Mucosa of descending colon (tissue), 3 donors: ENCODE measurements at regions not wholly inside any gene's neighbourhood (a gene's known extent, or its start where the extent isn't known, plus 50 kb on each side); places are given as distances from the start of the nearest gene placed in this dataset.

ENCODE experiments used
- ATAC-seq: fragments of 200-7000 bp; cut with Tn5 transposase; one replicate; pipeline ENCODE4 v1.9.1; 2020; ENCODE audit warnings: mild to moderate bottlenecking, moderate library complexity
- DNase-seq, 3 donors: peaks; one replicate each; pipeline ENCODE4 v3.0.0-alpha.2; 2020
- H3K36me3 ChIP-seq: fragments of 200-600 bp; one replicate; pipeline ENCODE4 v1.8.0; 2021; ENCODE audit warnings: low read depth, mild to moderate bottlenecking
- H3K4me1 ChIP-seq: fragments of 200-600 bp; one replicate; pipeline ENCODE4 v1.8.0; 2021; ENCODE audit warnings: low read depth, mild to moderate bottlenecking
- H3K4me3 ChIP-seq: fragments of 200-600 bp; one replicate; pipeline ENCODE4 v1.8.0; 2021; ENCODE audit warnings: mild to moderate bottlenecking
- H3K9me3 ChIP-seq: fragments of 200-600 bp; one replicate; pipeline ENCODE4 v1.8.0; 2021; ENCODE audit warnings: mild to moderate bottlenecking
- intact Hi-C, 2 donors: fragments of 100-400 bp; cut with DNase I in 1 of 2; cut with micrococcal nuclease in 1 of 2; formaldehyde crosslinking; loops; one replicate each; pipeline versions ENCODE4 v1.11.0 to v1.11.1; 2022; cut with DNase I, micrococcal nuclease
- TF ChIP-seq, protein P1 (sequence below): fragments of 200-600 bp; IDR thresholded peaks from one replicate; pipeline ENCODE4 v1.8.0; 2022; ENCODE audit warnings: antibody characterized with exemption, mild to moderate bottlenecking
- donor health status: DM: no; HTN: no; CAD: no; lungs with moderate emphysema.
- donor health status: DM: no; HTN: no; CAD: no.
- donor health status: DM: no; HTN: yes; CAD: no.

DNA sequence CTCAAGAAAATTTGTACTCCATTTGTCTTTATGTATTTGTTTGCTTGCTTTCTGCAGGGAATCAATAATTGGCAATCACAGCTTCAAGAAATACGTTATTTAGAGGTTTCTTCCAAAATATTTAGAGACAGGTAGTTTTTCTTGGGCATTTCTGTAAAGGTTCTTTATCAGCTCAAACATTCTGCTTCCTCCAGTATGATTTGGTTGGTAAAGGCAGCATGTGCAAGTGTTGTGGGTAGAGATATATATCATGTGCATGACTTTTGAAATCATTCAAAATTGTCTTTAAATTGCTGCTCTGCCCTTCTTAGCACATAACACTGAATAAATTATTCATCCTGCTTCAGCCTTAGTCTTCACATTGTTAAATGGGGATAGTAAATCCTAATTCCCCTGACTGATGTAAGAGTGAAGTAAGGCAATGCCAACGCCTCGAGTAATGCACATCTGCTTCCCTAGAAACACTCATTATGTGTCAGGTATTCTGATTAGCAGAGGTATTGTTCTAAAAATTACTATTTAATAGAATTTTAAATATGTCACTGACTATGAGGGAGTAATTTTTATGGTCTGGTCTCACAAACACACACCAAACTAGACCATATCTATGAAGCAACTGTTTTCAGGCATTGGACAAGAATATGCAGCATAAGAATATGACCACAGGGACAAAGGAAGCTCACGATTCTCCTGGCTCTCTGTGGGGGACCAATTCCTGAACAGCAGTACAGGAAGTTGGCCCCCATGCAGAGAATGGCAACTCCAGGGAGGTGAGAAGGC, 77.3 kb upstream of the AKR1E2 start:
- Histone ChIP-seq H3K4me3 (no peak overlapping the region), H3K4me1 (no peaks in the 10 kb centered on the region), H3K36me3 (no peaks in the 10 kb centered on the region), H3K9me3 (no peaks in the 10 kb centered on the region)
- no peak for ATAC-seq
- TF ChIP-seq, protein P1, sequence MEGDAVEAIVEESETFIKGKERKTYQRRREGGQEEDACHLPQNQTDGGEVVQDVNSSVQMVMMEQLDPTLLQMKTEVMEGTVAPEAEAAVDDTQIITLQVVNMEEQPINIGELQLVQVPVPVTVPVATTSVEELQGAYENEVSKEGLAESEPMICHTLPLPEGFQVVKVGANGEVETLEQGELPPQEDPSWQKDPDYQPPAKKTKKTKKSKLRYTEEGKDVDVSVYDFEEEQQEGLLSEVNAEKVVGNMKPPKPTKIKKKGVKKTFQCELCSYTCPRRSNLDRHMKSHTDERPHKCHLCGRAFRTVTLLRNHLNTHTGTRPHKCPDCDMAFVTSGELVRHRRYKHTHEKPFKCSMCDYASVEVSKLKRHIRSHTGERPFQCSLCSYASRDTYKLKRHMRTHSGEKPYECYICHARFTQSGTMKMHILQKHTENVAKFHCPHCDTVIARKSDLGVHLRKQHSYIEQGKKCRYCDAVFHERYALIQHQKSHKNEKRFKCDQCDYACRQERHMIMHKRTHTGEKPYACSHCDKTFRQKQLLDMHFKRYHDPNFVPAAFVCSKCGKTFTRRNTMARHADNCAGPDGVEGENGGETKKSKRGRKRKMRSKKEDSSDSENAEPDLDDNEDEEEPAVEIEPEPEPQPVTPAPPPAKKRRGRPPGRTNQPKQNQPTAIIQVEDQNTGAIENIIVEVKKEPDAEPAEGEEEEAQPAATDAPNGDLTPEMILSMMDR = no peak
- DNase-seq = no peak
- intact Hi-C loops = no loop called here

DNA sequence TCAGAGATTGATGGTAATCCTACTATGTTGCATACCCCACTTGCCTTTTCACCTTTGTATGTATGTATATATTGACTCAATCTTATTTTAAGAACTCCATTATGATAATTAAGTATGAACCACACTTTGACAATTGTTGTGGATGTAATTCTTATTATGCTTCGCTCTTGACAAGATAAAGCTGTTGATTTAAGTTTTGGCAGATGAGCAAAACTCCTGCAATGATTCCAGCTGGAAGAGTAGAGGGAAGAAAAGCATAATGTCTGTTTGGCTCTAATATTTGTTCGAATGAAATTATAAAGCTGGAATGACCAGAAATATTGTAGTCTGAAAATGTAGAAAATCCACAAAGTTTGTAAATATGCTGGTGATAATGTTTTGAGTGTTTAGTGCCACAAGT, 83.8 kb upstream of the AKR1E2 start:
- no peak for ATAC-seq
- TF ChIP-seq, protein P1 = no peak
- no peak for DNase-seq
- intact Hi-C loops = no loop called here
- H3K9me3 ChIP-seq = no peaks in the 10 kb centered on the region
- no peaks in the 10 kb centered on the region for H3K4me1 ChIP-seq
- no peaks in the 10 kb centered on the region for H3K36me3 ChIP-seq
- H3K4me3 ChIP-seq = no peak overlapping the region

DNA sequence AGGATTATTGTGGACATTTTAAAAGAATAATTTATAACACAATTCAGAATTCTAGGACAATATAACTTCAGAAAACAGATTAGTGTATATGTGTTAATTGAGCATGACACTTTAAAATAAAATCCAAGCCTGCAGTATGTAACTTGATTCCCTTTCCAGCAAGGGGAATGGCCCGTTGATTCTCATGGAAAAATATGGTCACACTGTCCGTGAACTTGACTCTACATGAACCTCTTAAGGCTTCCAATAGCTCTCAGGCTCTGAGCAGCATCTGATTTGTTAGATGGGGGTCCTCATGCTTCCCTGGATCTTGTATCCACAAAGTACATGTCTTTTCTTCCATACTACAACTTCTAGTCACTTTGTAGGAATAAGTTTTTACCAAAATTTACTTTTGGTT, 85.5 kb upstream of the AKR1E2 start:
- intact Hi-C loops = no loop called here
- no peaks in the 10 kb centered on the region for H3K9me3 ChIP-seq
- no peak overlapping the region for H3K4me3 ChIP-seq
- ATAC-seq (no peak), DNase-seq (no peak)
- no peaks in the 10 kb centered on the region for H3K36me3 ChIP-seq
- no peaks in the 10 kb centered on the region for H3K4me1 ChIP-seq
- TF ChIP-seq, protein P1 = no peak

DNA sequence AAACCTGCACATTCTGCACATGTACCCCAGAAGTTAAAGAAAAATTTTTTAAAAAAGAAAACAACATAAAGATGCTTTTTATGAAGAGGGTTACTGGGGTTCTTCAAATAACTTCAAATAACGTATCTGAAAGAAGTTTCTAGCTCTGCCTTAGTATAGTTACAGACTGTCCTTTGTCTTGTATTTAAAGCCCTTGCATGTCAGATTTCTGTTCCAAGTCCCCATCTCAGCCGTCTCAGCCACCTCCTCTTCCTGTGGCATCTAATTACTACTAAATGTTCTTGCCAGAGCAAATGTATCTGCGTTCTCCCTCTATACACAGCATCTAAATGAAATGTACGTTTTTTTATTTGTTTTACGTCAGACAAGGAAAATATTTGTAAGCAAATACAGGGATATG, 89.4 kb upstream of the AKR1E2 start:
- Histone ChIP-seq H3K4me1 (no peaks in the 10 kb centered on the region), H3K4me3 (no peak overlapping the region), H3K36me3 (no peaks in the 10 kb centered on the region), H3K9me3 (no peaks in the 10 kb centered on the region)
- intact Hi-C loops = no loop called here
- DNase-seq (no peak), ATAC-seq (no peak)
- TF ChIP-seq, protein P1 = no peak

DNA sequence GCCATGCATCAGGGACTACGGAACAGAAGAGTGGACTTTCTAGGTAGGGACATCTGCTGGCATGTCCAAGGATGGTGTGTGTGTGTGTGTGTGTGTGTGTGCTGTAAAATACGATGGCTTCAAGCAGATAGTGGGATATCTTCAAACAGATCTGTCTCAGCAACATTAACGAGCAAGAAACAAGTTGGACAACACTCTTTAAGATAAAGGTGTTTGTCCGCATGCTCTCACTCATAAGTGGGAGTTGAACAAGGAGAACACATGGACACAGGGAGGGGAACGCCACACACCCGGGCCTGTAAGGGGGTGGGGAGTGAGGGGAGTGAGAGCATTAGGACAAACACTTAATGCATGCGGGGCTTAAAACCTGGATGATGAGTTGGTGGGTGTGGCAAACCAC, 89.8 kb upstream of the AKR1E2 start:
- no peaks in the 10 kb centered on the region for H3K4me1 ChIP-seq
- no peaks in the 10 kb centered on the region for H3K36me3 ChIP-seq
- TF ChIP-seq, protein P1 = no peak
- H3K4me3 ChIP-seq = no peak overlapping the region
- intact Hi-C loops = no loop called here
- ATAC-seq = no peak
- no peak for DNase-seq
- H3K9me3 ChIP-seq = no peaks in the 10 kb centered on the region

DNA sequence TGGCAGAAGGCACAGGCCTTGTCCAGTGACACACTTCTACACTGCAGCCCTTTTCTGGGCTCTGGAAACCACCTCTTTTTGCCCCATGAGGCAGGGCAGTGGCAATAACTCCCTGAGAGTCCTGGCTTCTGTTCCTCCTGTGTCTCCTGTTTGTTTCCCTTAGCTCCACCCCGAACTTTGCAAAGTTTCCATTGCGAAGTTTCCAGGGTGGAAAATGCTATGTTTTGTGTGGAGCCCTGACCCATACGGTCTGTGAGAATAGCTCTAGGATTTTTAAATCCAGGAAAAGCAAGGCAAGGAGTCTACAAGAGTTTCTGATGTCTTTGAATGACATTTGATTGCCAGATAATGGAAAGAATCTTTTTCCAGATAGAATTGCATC, 92.2 kb upstream of the AKR1E2 start:
- Histone ChIP-seq H3K4me3 (no peak overlapping the region), H3K9me3 (no peaks in the 10 kb centered on the region), H3K4me1 (no peaks in the 10 kb centered on the region), H3K36me3 (no peaks in the 10 kb centered on the region)
- DNase-seq (no peak), ATAC-seq (no peak)
- intact Hi-C loops = no loop called here
- TF ChIP-seq, protein P1 = no peak
